Psoas muscle (tissue), 7 donors: ENCODE measurements at regions not wholly inside any gene's neighbourhood (a gene's known extent, or its start where the extent isn't known, plus 50 kb on each side); places are given as distances from the start of the nearest gene placed in this dataset.

Experiments
- ATAC-seq, 4 donors: fragments of 200-7000 bp; cut with Tn5 transposase; one replicate each; pipeline ENCODE4 v1.9.1; 2020; ENCODE audit warnings: moderate library complexity in 3 of 4, mild to moderate bottlenecking in 2 of 4
- DNase-seq, 2 donors: peaks; one replicate each; pipeline ENCODE4 v3.0.0-alpha.2; 2020
- H3K27ac ChIP-seq: fragments of 200-600 bp; one replicate; pipeline ENCODE4 v1.8.0; 2022
- H3K27me3 ChIP-seq, 3 donors: fragments of 200-600 bp in 1 of 3; one replicate each; pipeline versions ENCODE4 v1.6.1 to v1.8.0; 2013 to 2022; ENCODE audit warnings: low read length in 2 of 3, mild to moderate bottlenecking in 2 of 3, moderate library complexity in 1 of 3; ENCODE audit not compliant: insufficient read depth in 3 of 3
- H3K36me3 ChIP-seq, 2 donors: fragments of 200-600 bp in 1 of 2; one replicate each; pipeline versions ENCODE4 v1.6.1 to v1.8.0; 2013 to 2022; ENCODE audit warnings: low read depth in 1 of 2, mild to moderate bottlenecking in 1 of 2, moderate library complexity in 1 of 2; ENCODE audit not compliant: insufficient read depth in 1 of 2
- H3K4me1 ChIP-seq: fragments of 200-600 bp; one replicate; pipeline ENCODE4 v1.8.0; 2022
- H3K4me3 ChIP-seq: fragments of 200-600 bp; one replicate; pipeline ENCODE4 v1.8.0; 2022; ENCODE audit warnings: mild to moderate bottlenecking
- H3K9me3 ChIP-seq: fragments of 200-600 bp; one replicate; pipeline ENCODE4 v1.8.0; 2022
- CTCF ChIP-seq: fragments of 200-600 bp; IDR thresholded peaks from one replicate; pipeline ENCODE4 v1.8.0; 2022; ENCODE audit warnings: antibody characterized with exemption
- WGBS, 3 donors: extraction: QIAGEN DNeasy Blood & Tissue Kit; methylation state at CpG; one replicate each; pipeline versions ENCODE4 v1.1.6 to v1.1.7; 2013; 5-methylcytosine and 5-hydroxymethylcytosine counted together
- intact Hi-C, 2 donors: fragments of 100-400 bp; cut with DNase I; formaldehyde crosslinking; loops; one replicate each; pipeline versions ENCODE4 v1.11.0 to v1.14.2; 2022
- donor health status: healthy with polysubstance abuse.
- donor health status: DM: no; HTN: no; CAD: no; lungs with moderate emphysema.
- donor health status: Bipolar disorder and iron deficiency.
- donor health status: healthy.
- donor health status: DM: yes; HTN: yes; CAD: no.
- donor health status: DM: no; HTN: no; CAD: no.
- donor health status: DM: yes; HTN: yes; CAD: no.

GRCh38 chr13:24107955-24108614 lies 52.4 kb upstream of the SPATA13 start:
- ATAC-seq, result no peak
- no peak for DNase-seq
- H3K27me3 ChIP-seq, result no peaks in the 10 kb centered on the region
- no peak overlapping the region for H3K27ac ChIP-seq
- no peaks in the 10 kb centered on the region for H3K9me3 ChIP-seq
- no peak for TF ChIP-seq CTCF
- WGBS, 3 donors, result 67 to 71% (median 68%) methylated on average over 16 of the region's 16 CpGs
- H3K4me1 ChIP-seq, result no peaks in the 10 kb centered on the region
- no peak overlapping the region for H3K4me3 ChIP-seq
- H3K36me3 ChIP-seq, result no peaks in the 10 kb centered on the region
- intact Hi-C loops, result no loop called here

- intact Hi-C loops, result no loop called here
- no peaks in the 10 kb centered on the region for H3K9me3 ChIP-seq
- H3K27me3 ChIP-seq, result no peaks in the 10 kb centered on the region
- H3K36me3 ChIP-seq, result no peaks in the 10 kb centered on the region
- no peak overlapping the region for H3K27ac ChIP-seq
- TF ChIP-seq CTCF, result no peak
- WGBS, 3 donors, result 84 to 89% (median 88%) methylated on average over 7 of the region's 7 CpGs
- H3K4me1 ChIP-seq, result no peaks in the 10 kb centered on the region
- DNase-seq (no peak), ATAC-seq (no peak)
- no peak overlapping the region for H3K4me3 ChIP-seq
Observed at GRCh38 chr13:24108615-24108965, 51.9 kb upstream of the SPATA13 start.

- H3K27ac ChIP-seq, result no peak overlapping the region
- TF ChIP-seq CTCF, result no peak
- no peaks in the 10 kb centered on the region for H3K36me3 ChIP-seq
- no peaks in the 10 kb centered on the region for H3K27me3 ChIP-seq
- intact Hi-C loops, result no loop called here
- H3K4me3 ChIP-seq, result no peak overlapping the region
- WGBS, 3 donors, result 44 to 50% (median 46%) methylated on average over 4 of the region's 4 CpGs
- DNase-seq (no peak), ATAC-seq (no peak)
- H3K9me3 ChIP-seq, result no peaks in the 10 kb centered on the region
- no peaks in the 10 kb centered on the region for H3K4me1 ChIP-seq
Observed at GRCh38 chr13:24110011-24110410, 50.5 kb upstream of the SPATA13 start.
